Breast epithelium (tissue), 4 donors: ENCODE measurements at regions not wholly inside any gene's neighbourhood (a gene's known extent, or its start where the extent isn't known, plus 50 kb on each side); places are given as distances from the start of the nearest gene placed in this dataset.
"Not testable (repeated sequence)": the region's sequence is repeated elsewhere in the genome, so short reads cannot be mapped to it uniquely, and the experiment has no call there.

ENCODE experiments used
- DNase-seq, 2 donors: peaks; one replicate each; pipeline ENCODE4 v3.0.0-alpha.2; 2019; ENCODE audit warnings: low spot score in 2 of 2
- H3K27ac ChIP-seq, 2 donors: fragments of 200-600 bp; sonication (generic) in 1 of 2; one replicate each; pipeline ENCODE4 v1.5.1; 2016 to 2019; ENCODE audit warnings: mild to moderate bottlenecking in 1 of 2
- H3K27me3 ChIP-seq, 2 donors: fragments of 200-600 bp; sonication (generic) in 1 of 2; one replicate each; pipeline versions ENCODE4 v1.5.1 to v1.6.0; 2017 to 2019; ENCODE audit warnings: control low read depth in 1 of 2, mild to moderate bottlenecking in 1 of 2
- H3K36me3 ChIP-seq: fragments of 200-600 bp; one replicate; pipeline ENCODE4 v1.5.1; 2019
- H3K4me1 ChIP-seq, 2 donors: fragments of 200-600 bp; sonication (generic); one replicate each; pipeline ENCODE4 v1.5.1; 2016 to 2019; ENCODE audit warnings: control low read depth in 1 of 2
- H3K4me3 ChIP-seq, 3 donors: fragments of 200-600 bp; sonication (generic); 1 replicate in 2 of 3; 2 replicates in 1 of 3; pipeline ENCODE4 v1.5.1; 2016 to 2019; ENCODE audit warnings: mild to moderate bottlenecking in 3 of 3, moderate library complexity in 2 of 3
- H3K9me3 ChIP-seq, 2 donors: fragments of 200-600 bp; sonication (generic) in 1 of 2; one replicate each; pipeline ENCODE4 v1.5.1; 2016 to 2019; ENCODE audit warnings: control low read depth in 1 of 2
- CTCF ChIP-seq, 3 donors: fragments of 450-650 bp; IDR thresholded peaks; one replicate each; pipeline ENCODE4 v1.5.1; 2016 to 2017; ENCODE audit warnings: antibody characterized with exemption in 3 of 3, mild to moderate bottlenecking in 3 of 3, moderate library complexity in 3 of 3
- POLR2A ChIP-seq: fragments of 450-650 bp; IDR thresholded peaks from one replicate; pipeline ENCODE4 v1.6.1; 2016; ENCODE audit warnings: antibody characterized with exemption, mild to moderate bottlenecking, moderate library complexity
- POLR2AphosphoS5 ChIP-seq, 3 donors: sonication (generic); formaldehyde crosslinking; IDR thresholded peaks; one replicate each; pipeline ENCODE4 v1.6.1; 2017; ENCODE audit warnings: antibody characterized with exemption in 3 of 3
- intact Hi-C: fragments of 100-400 bp; cut with DNase I; formaldehyde crosslinking; loops from one replicate; pipeline ENCODE4 v1.15.1; 2023; ENCODE audit warnings: low total_unique reads

GRCh38 chr19:5247957-5248705 is 92.5 kb downstream of the PTPRS start:
- Histone ChIP-seq H3K36me3 (no peaks in the 10 kb centered on the region), H3K9me3 (no peaks in the 10 kb centered on the region), H3K4me3 (no peak overlapping the region), H3K27ac (no peak overlapping the region), H3K4me1 (no peaks in the 10 kb centered on the region), H3K27me3 (no peaks in the 10 kb centered on the region)
- intact Hi-C loops: no loop called here
- DNase-seq: no peak
- no peak for TF ChIP-seq POLR2A
- TF ChIP-seq POLR2AphosphoS5 (IDR thresholded peaks at IDR 0.05): no peak
- TF ChIP-seq CTCF (IDR thresholded peaks at IDR 0.05): no peak

GRCh38 chr19:5246554-5247155 is 94.0 kb downstream of the PTPRS start:
- Histone ChIP-seq H3K4me1 (no peaks in the 10 kb centered on the region), H3K27me3 (no peaks in the 10 kb centered on the region), H3K4me3 (no peak overlapping the region), H3K36me3 (no peaks in the 10 kb centered on the region), H3K27ac (no peak overlapping the region), H3K9me3 (no peaks in the 10 kb centered on the region)
- intact Hi-C loops: no loop called here
- TF ChIP-seq CTCF (IDR thresholded peaks at IDR 0.05) (no peak), POLR2A (no peak), POLR2AphosphoS5 (IDR thresholded peaks at IDR 0.05) (no peak)
- no peak for DNase-seq

- intact Hi-C loops: no loop called here
- H3K4me3 ChIP-seq: no peak overlapping the region
- no peaks in the 10 kb centered on the region for H3K4me1 ChIP-seq
- H3K27ac ChIP-seq: no peak overlapping the region
- H3K9me3 ChIP-seq: no peaks in the 10 kb centered on the region
- TF ChIP-seq POLR2AphosphoS5 (IDR thresholded peaks at IDR 0.05): no peak
- TF ChIP-seq CTCF (IDR thresholded peaks at IDR 0.05): no peak
- DNase-seq: no peak
- no peaks in the 10 kb centered on the region for H3K36me3 ChIP-seq
- no peaks in the 10 kb centered on the region for H3K27me3 ChIP-seq
Measured at GRCh38 chr19:5245631-5246553, 94.7 kb downstream of the PTPRS start.

- intact Hi-C loops: no loop called here
- Histone ChIP-seq H3K9me3 (no peaks in the 10 kb centered on the region), H3K4me1 (no peaks in the 10 kb centered on the region), H3K4me3 (no peak overlapping the region), H3K27me3 (no peaks in the 10 kb centered on the region), H3K27ac (no peak overlapping the region), H3K36me3 (no peaks in the 10 kb centered on the region)
- TF ChIP-seq CTCF (IDR thresholded peaks at IDR 0.05): no peak
- TF ChIP-seq POLR2A: no peak
- no peak for TF ChIP-seq POLR2AphosphoS5 (IDR thresholded peaks at IDR 0.05)
- DNase-seq: no peak
Measured at GRCh38 chr19:5244351-5244750, 96.3 kb downstream of the PTPRS start.

GRCh38 chr19:5243878-5244277 is 96.7 kb downstream of the PTPRS start:
- H3K9me3 ChIP-seq: no peaks in the 10 kb centered on the region
- intact Hi-C loops: no loop called here
- TF ChIP-seq POLR2AphosphoS5 (IDR thresholded peaks at IDR 0.05) (no peak), POLR2A (no peak)

GRCh38 chr19:5241896-5242295 is 98.7 kb downstream of the PTPRS start:
- H3K36me3 ChIP-seq, H3K27ac ChIP-seq, H3K9me3 ChIP-seq, intact Hi-C loops, H3K4me3 ChIP-seq, H3K27me3 ChIP-seq, DNase-seq, H3K4me1 ChIP-seq: not testable (repeated sequence)

More at GRCh38 chr19:5243878-5244277, 96.7 kb downstream of the PTPRS start:
- no peak overlapping the region for H3K4me3 ChIP-seq
- H3K27me3 ChIP-seq: no peaks in the 10 kb centered on the region
- DNase-seq: no peak
- H3K4me1 ChIP-seq: no peaks in the 10 kb centered on the region
- H3K27ac ChIP-seq: no peak overlapping the region
- no peaks in the 10 kb centered on the region for H3K36me3 ChIP-seq
